B cell (primary cell): ENCODE measurements at regions not wholly inside any gene's neighbourhood (a gene's known extent, or its start where the extent isn't known, plus 50 kb on each side); places are given as distances from the start of the nearest gene placed in this dataset.

Experiments used
- ATAC-seq: fragments of 200-7000 bp; cut with Tn5 transposase; one replicate; pipeline ENCODE4 v1.10.0; 2021; ENCODE audit warnings: low read depth, mild to moderate bottlenecking, moderate number of reproducible peaks, moderate library complexity
- CTCF ChIA-PET: fragments of 350-600 bp; sonication (Branson Sonifier 250); formaldehyde crosslinking; loops from one replicate; lab custom pipeline; 2021; ENCODE audit warnings: antibody characterized with exemption, inconsistent platforms; lab: Charles Lee
- POLR2A ChIA-PET: fragments of 350-600 bp; sonication (Branson Sonifier 250); formaldehyde crosslinking; loops from one replicate; lab custom pipeline; 2021; ENCODE audit warnings: antibody characterized with exemption; lab: Charles Lee
- DNase-seq: peaks from one replicate; pipeline ENCODE4 v3.0.0; 2013
- H2AFZ ChIP-seq: 2 replicates; pipeline ENCODE4 v1.6.1; 2012; ENCODE audit warnings: mild to moderate bottlenecking, low read depth, low read length; ENCODE audit not compliant: insufficient read depth, poor library complexity, severe bottlenecking
- H3K27ac ChIP-seq, 2 donors: 1 replicate in 1 of 2; 2 replicates in 1 of 2; pipeline ENCODE4 v1.5.1; 2012 to 2013; ENCODE audit warnings: low read length in 2 of 2, mild to moderate bottlenecking in 2 of 2, moderate library complexity in 1 of 2
- H3K27me3 ChIP-seq, 4 experiments: fragments of 200-600 bp in 1 of 4; sonication (generic) in 1 of 4; replicated peaks in 1 of 4; 1 replicate in 2 of 4; 2 replicates in 2 of 4; pipeline versions ENCODE4 v1.6.1 to v1.7.0; 2013 to 2016; ENCODE audit warnings: low read length in 3 of 4, mild to moderate bottlenecking in 2 of 4, mixed read lengths in 1 of 4, moderate library complexity in 1 of 4; ENCODE audit not compliant: insufficient read depth in 4 of 4, control insufficient read depth in 3 of 4; ENCODE audit errors: control extremely low read depth in 1 of 4
- H3K36me3 ChIP-seq, 2 experiments: replicated peaks in 1 of 2; 1 replicate in 1 of 2; 2 replicates in 1 of 2; pipeline versions ENCODE4 v1.6.1 to v1.7.1; 2013; ENCODE audit warnings: low read length in 1 of 2; ENCODE audit not compliant: insufficient read depth in 2 of 2, control insufficient read depth in 1 of 2; ENCODE audit errors: control extremely low read depth in 1 of 2, extremely low read depth in 1 of 2
- H3K4me1 ChIP-seq, 2 donors: fragments of 200-600 bp in 1 of 2; sonication (generic) in 1 of 2; 1 replicate in 1 of 2; 2 replicates in 1 of 2; pipeline versions ENCODE4 v1.5.1 to v1.6.1; 2013 to 2017; ENCODE audit warnings: low read length in 2 of 2; ENCODE audit not compliant: control insufficient read depth in 2 of 2, insufficient read depth in 2 of 2
- H3K4me2 ChIP-seq: replicated peaks from 2 replicates; pipeline ENCODE3; 2012; ENCODE audit warnings: mild to moderate bottlenecking, low read depth, low read length; ENCODE audit not compliant: poor library complexity, severe bottlenecking
- H3K4me3 ChIP-seq, 5 experiments: fragments of 200-600 bp in 1 of 5; sonication (generic) in 1 of 5; 1 replicate in 3 of 5; 2 replicates in 2 of 5; pipeline versions ENCODE4 v1.5.1 to v1.7.0; 2011 to 2016; ENCODE audit warnings: low read length in 4 of 5, mild to moderate bottlenecking in 4 of 5, low read depth in 2 of 5, control low read depth in 1 of 5, moderate library complexity in 1 of 5; ENCODE audit not compliant: insufficient read depth in 1 of 5; ENCODE audit errors: control extremely low read depth in 1 of 5, extremely low read depth in 1 of 5
- H3K79me2 ChIP-seq: fragments of 200-600 bp; sonication (generic); one replicate; pipeline ENCODE4 v1.6.0; 2016; ENCODE audit warnings: low read length; ENCODE audit not compliant: control insufficient read depth, insufficient read depth
- H3K9ac ChIP-seq: fragments of 200-600 bp; sonication (generic); 2 replicates; pipeline ENCODE4 v1.6.1; 2017; ENCODE audit warnings: mild to moderate bottlenecking, low read length, moderate library complexity
- H3K9me3 ChIP-seq, 3 donors: one replicate each; pipeline versions ENCODE4 v1.6.1 to v1.7.1; 2013; ENCODE audit warnings: low read length in 2 of 3; ENCODE audit not compliant: control insufficient read depth in 2 of 3, insufficient read depth in 1 of 3; ENCODE audit errors: control extremely low read depth in 1 of 3
- H4K20me1 ChIP-seq: 2 replicates; pipeline ENCODE4 v1.6.0; 2012; ENCODE audit warnings: mild to moderate bottlenecking, low read length; ENCODE audit not compliant: insufficient read depth, control insufficient read depth, poor library complexity, severe bottlenecking
- H3K27ac Mint-ChIP-seq: one replicate; pipeline ENCODE4 v1.8.0; 2021; ENCODE audit warnings: mixed read lengths
- H3K27me3 Mint-ChIP-seq: one replicate; pipeline ENCODE4 v1.8.0; 2021; ENCODE audit warnings: mixed read lengths
- H3K4me1 Mint-ChIP-seq: one replicate; pipeline ENCODE4 v1.8.0; 2021; ENCODE audit warnings: mixed read lengths
- H3K4me3 Mint-ChIP-seq: one replicate; pipeline ENCODE4 v1.8.0; 2021; ENCODE audit warnings: mixed read lengths
- H3K9me3 Mint-ChIP-seq: one replicate; pipeline ENCODE4 v1.8.0; 2022; ENCODE audit warnings: mixed read lengths; ENCODE audit not compliant: insufficient read depth
- CTCF ChIP-seq: fragments of 200-600 bp; IDR thresholded peaks from one replicate; pipeline ENCODE4 v1.8.0; 2022; ENCODE audit warnings: antibody characterized with exemption, mild to moderate bottlenecking
- EZH2 ChIP-seq: IDR thresholded peaks from 2 replicates; pipeline ENCODE4 v1.6.1; 2012; ENCODE audit warnings: borderline replicate concordance, low read depth, mild to moderate bottlenecking, moderate library complexity, low read length; ENCODE audit not compliant: insufficient read depth, poor library complexity, severe bottlenecking
- WGBS: methylation state at CpG from one replicate; pipeline ENCODE4 v1.1.5; 2013; ENCODE audit warnings: missing lambda C conversion rate; ENCODE audit not compliant: insufficient coverage; 5-methylcytosine and 5-hydroxymethylcytosine counted together
- intact Hi-C: fragments of 100-400 bp; cut with micrococcal nuclease; formaldehyde crosslinking; loops from one replicate; pipeline ENCODE4 v1.10.0; 2022

- Histone ChIP-seq H3K4me3 (no peak overlapping the region), H3K4me2 (no peak overlapping the region), H3K9ac (no peak overlapping the region), H3K79me2 (no peaks in the 10 kb centered on the region), H3K27me3 (peaks cover 0 to 5% (median 0%) of the 10 kb centered on the region in 4 experiments), H3K36me3 (no peaks in the 10 kb centered on the region), H3K4me1 (no peaks in the 10 kb centered on the region), H3K9me3 (no peaks in the 10 kb centered on the region), H4K20me1 (no peaks in the 10 kb centered on the region), H3K27ac (no peak overlapping the region), H2AFZ (no peak overlapping the region)
- H3K27me3 Mint-ChIP-seq = peaks cover 32% of the 10 kb centered on the region
- no peaks in the 10 kb centered on the region for H3K4me1 Mint-ChIP-seq
- intact Hi-C loops = no loop called here
- no peak for DNase-seq
- TF ChIP-seq CTCF (no peak), EZH2 (no peak)
- CTCF ChIA-PET = no interaction called here
- no peak for ATAC-seq
- POLR2A ChIA-PET = no interaction called here
- H3K9me3 Mint-ChIP-seq = no peaks in the 10 kb centered on the region
- WGBS = 75% methylated on average over 1 of the region's 2 CpGs
- no peak overlapping the region for H3K4me3 Mint-ChIP-seq
- H3K27ac Mint-ChIP-seq = no peak overlapping the region
Measured at GRCh38 chrX:49773993-49774392, 55.1 kb upstream of the PAGE4 start.

GRCh38 chrX:49767236-49767635 lies 61.9 kb upstream of the PAGE4 start:
- POLR2A ChIA-PET = no interaction called here
- Mint-ChIP-seq H3K27me3 (peaks cover 11% of the 10 kb centered on the region), H3K4me3 (no peak overlapping the region), H3K9me3 (no peaks in the 10 kb centered on the region), H3K27ac (no peak overlapping the region), H3K4me1 (no peaks in the 10 kb centered on the region)
- no peak overlapping the region for H3K27ac ChIP-seq
- DNase-seq (no peak), ATAC-seq (no peak)
- H3K4me1 ChIP-seq = no peaks in the 10 kb centered on the region
- H2AFZ ChIP-seq = no peak overlapping the region
- H3K4me2 ChIP-seq = no peak overlapping the region
- H4K20me1 ChIP-seq = no peaks in the 10 kb centered on the region
- no peak for TF ChIP-seq CTCF
- no peak for TF ChIP-seq EZH2
- H3K27me3 ChIP-seq = no peaks in the 10 kb centered on the region
- no peak overlapping the region for H3K4me3 ChIP-seq
- WGBS = no CpG with 5 or more reads among the region's 1 CpG
- H3K9ac ChIP-seq = no peak overlapping the region
- H3K79me2 ChIP-seq = no peaks in the 10 kb centered on the region
- CTCF ChIA-PET = no interaction called here
- H3K36me3 ChIP-seq = no peaks in the 10 kb centered on the region
- intact Hi-C loops = no loop called here
- no peaks in the 10 kb centered on the region for H3K9me3 ChIP-seq
